Upper lobe of left lung (tissue), 4 donors: ENCODE measurements at regions not wholly inside any gene's neighbourhood (a gene's known extent, or its start where the extent isn't known, plus 50 kb on each side); places are given as distances from the start of the nearest gene placed in this dataset.

Source experiments
- CTCF ChIP-seq, 6 experiments: fragments of 450-650 bp in 4 of 6; fragments of 200-600 bp in 2 of 6; sonication (generic) in 2 of 6; IDR thresholded peaks; one replicate each; pipeline ENCODE4 v1.5.1; 2016 to 2019; ENCODE audit warnings: antibody characterized with exemption in 6 of 6
- EP300 ChIP-seq, 4 donors: sonication (generic); formaldehyde crosslinking; IDR thresholded peaks; one replicate each; pipeline ENCODE4 v1.5.1; 2017; ENCODE audit warnings: antibody characterized with exemption in 4 of 4, control low read depth in 2 of 4
- POLR2A ChIP-seq, 4 donors: fragments of 450-650 bp; IDR thresholded peaks; one replicate each; pipeline ENCODE4 v1.5.1; 2016 to 2017; ENCODE audit warnings: antibody characterized with exemption in 4 of 4, mild to moderate bottlenecking in 2 of 4

GRCh38 chr16:85980686-85981085, 81.7 kb downstream of the IRF8 start:
- TF ChIP-seq EP300 (IDR thresholded peaks at IDR 0.05) (no peak), CTCF (IDR thresholded peaks at IDR 0.05) (no peak), POLR2A (IDR thresholded peaks at IDR 0.05) (no peak)
